ENCODE measurements at regions not wholly inside any gene's neighbourhood (a gene's known extent, or its start where the extent isn't known, plus 50 kb on each side); places are given as distances from the start of the nearest gene placed in this dataset.

GRCh38 chr6:111957623-111958315 lies 84.5 kb upstream of the FYN start:
- H3K27me3 ChIP-seq: no peaks in the 10 kb centered on the region
- no peak overlapping the region for H3K27ac ChIP-seq
- no peak for TF ChIP-seq CTCF (IDR thresholded peaks at IDR 0.05)
- H3K4me1 ChIP-seq: peaks cover 0 to 10% of the 10 kb centered on the region in 2 donors
- no peak overlapping the region for H3K4me3 ChIP-seq
- ATAC-seq (no peak), DNase-seq (no peak)
- intact Hi-C loops (cut with DNase I): no loop called here
- H3K36me3 ChIP-seq: no peaks in the 10 kb centered on the region
- no peaks in the 10 kb centered on the region for H3K9me3 ChIP-seq

- H3K36me3 ChIP-seq: no peaks in the 10 kb centered on the region
- H3K9me3 ChIP-seq: no peaks in the 10 kb centered on the region
- intact Hi-C loops (cut with DNase I): no loop called here
- no peak overlapping the region for H3K4me3 ChIP-seq
- H3K27ac ChIP-seq: no peak overlapping the region
- no peaks in the 10 kb centered on the region for H3K27me3 ChIP-seq
- no peak for TF ChIP-seq CTCF (IDR thresholded peaks at IDR 0.05)
- DNase-seq: no peak
- peaks cover 0 to 3% of the 10 kb centered on the region in 2 donors for H3K4me1 ChIP-seq
- no peak for ATAC-seq
Measured at GRCh38 chr6:111958534-111958933, 85.3 kb upstream of the FYN start.

- Histone ChIP-seq H3K27ac (no peak overlapping the region), H3K4me3 (no peak overlapping the region), H3K36me3 (no peaks in the 10 kb centered on the region), H3K4me1 (no peaks in the 10 kb centered on the region), H3K9me3 (no peaks in the 10 kb centered on the region), H3K27me3 (no peaks in the 10 kb centered on the region)
- no peak for TF ChIP-seq CTCF (IDR thresholded peaks at IDR 0.05)
- DNase-seq: no peak
- no peak for ATAC-seq
- intact Hi-C loops (cut with DNase I): no loop called here
Measured at GRCh38 chr6:111959766-111960165, 86.5 kb upstream of the FYN start.

- ATAC-seq: no peak
- DNase-seq: no peak
- H3K4me1 ChIP-seq: peaks cover 0 to 15% of the 10 kb centered on the region in 2 donors
- TF ChIP-seq CTCF (IDR thresholded peaks at IDR 0.05): no peak
- H3K36me3 ChIP-seq: no peaks in the 10 kb centered on the region
- H3K27ac ChIP-seq: no peak overlapping the region
- H3K27me3 ChIP-seq: no peaks in the 10 kb centered on the region
- H3K4me3 ChIP-seq: no peak overlapping the region
- H3K9me3 ChIP-seq: no peaks in the 10 kb centered on the region
- intact Hi-C loops (cut with DNase I): no loop called here
Measured at GRCh38 chr6:111967131-111967530, 86.8 kb upstream of the CCN6 start.

GRCh38 chr6:111970426-111970825 lies 83.5 kb upstream of the CCN6 start:
- no peaks in the 10 kb centered on the region for H3K9me3 ChIP-seq
- H3K27ac ChIP-seq: no peak overlapping the region
- ATAC-seq: no peak
- intact Hi-C loops (cut with DNase I): no loop called here
- TF ChIP-seq CTCF (IDR thresholded peaks at IDR 0.05): no peak
- no peaks in the 10 kb centered on the region for H3K27me3 ChIP-seq
- H3K4me3 ChIP-seq: no peak overlapping the region
- no peak for DNase-seq
- H3K4me1 ChIP-seq: peaks cover 0 to 35% of the 10 kb centered on the region in 2 donors
- H3K36me3 ChIP-seq: no peaks in the 10 kb centered on the region
